Sigmoid colon (tissue), 6 donors: ENCODE measurements at regions not wholly inside any gene's neighbourhood (a gene's known extent, or its start where the extent isn't known, plus 50 kb on each side); places are given as distances from the start of the nearest gene placed in this dataset.

Experiments
- DNase-seq: peaks from one replicate; pipeline ENCODE4 v3.0.0-alpha.2; 2019
- H3K27ac ChIP-seq, 4 donors: fragments of 200-600 bp; sonication (generic); one replicate each; pipeline ENCODE4 v1.5.1; 2016 to 2019; ENCODE audit warnings: mild to moderate bottlenecking in 1 of 4
- H3K27me3 ChIP-seq, 3 donors: fragments of 200-600 bp; sonication (generic); one replicate each; pipeline ENCODE4 v1.5.1; 2019; ENCODE audit warnings: mild to moderate bottlenecking in 1 of 3
- H3K36me3 ChIP-seq, 4 donors: fragments of 200-600 bp; sonication (generic); one replicate each; pipeline ENCODE4 v1.5.1; 2016 to 2019
- H3K4me1 ChIP-seq, 4 donors: fragments of 200-600 bp; sonication (generic); one replicate each; pipeline ENCODE4 v1.5.1; 2017 to 2019
- H3K4me3 ChIP-seq, 4 donors: fragments of 200-600 bp; sonication (generic); one replicate each; pipeline ENCODE4 v1.5.1; 2017 to 2019; ENCODE audit warnings: mild to moderate bottlenecking in 2 of 4, moderate library complexity in 1 of 4
- H3K9me3 ChIP-seq, 4 donors: fragments of 200-600 bp in 3 of 4; sonication (generic) in 3 of 4; one replicate each; pipeline versions ENCODE4 v1.5.1 to v1.6.1; 2013 to 2019
- CTCF ChIP-seq, 4 experiments: fragments of 450-650 bp in 3 of 4; fragments of 200-600 bp in 1 of 4; IDR thresholded peaks; one replicate each; pipeline ENCODE4 v1.5.1; 2016 to 2019; ENCODE audit warnings: antibody characterized with exemption in 4 of 4, mild to moderate bottlenecking in 3 of 4, moderate library complexity in 2 of 4
- EP300 ChIP-seq, 4 donors: sonication (generic); formaldehyde crosslinking; IDR thresholded peaks; one replicate each; pipeline ENCODE4 v1.6.1; 2017; ENCODE audit warnings: antibody characterized with exemption in 4 of 4
- POLR2A ChIP-seq, 2 donors: fragments of 450-650 bp; IDR thresholded peaks; one replicate each; pipeline ENCODE4 v1.6.1; 2016; ENCODE audit warnings: antibody characterized with exemption in 2 of 2, mild to moderate bottlenecking in 2 of 2, moderate library complexity in 2 of 2
- POLR2AphosphoS5 ChIP-seq, 4 donors: sonication (generic); formaldehyde crosslinking; IDR thresholded peaks; one replicate each; pipeline ENCODE4 v1.6.1; 2017; ENCODE audit warnings: antibody characterized with exemption in 4 of 4
- WGBS, 2 donors: extraction: QIAGEN DNeasy Blood & Tissue Kit; methylation state at CpG; one replicate each; pipeline ENCODE4 v1.1.7; 2013; 5-methylcytosine and 5-hydroxymethylcytosine counted together
- intact Hi-C: fragments of 100-400 bp; cut with DNase I; formaldehyde crosslinking; loops from one replicate; pipeline ENCODE4 v1.15.1; 2023
- donor health status: healthy with polysubstance abuse.
- donor health status: healthy.

DNA sequence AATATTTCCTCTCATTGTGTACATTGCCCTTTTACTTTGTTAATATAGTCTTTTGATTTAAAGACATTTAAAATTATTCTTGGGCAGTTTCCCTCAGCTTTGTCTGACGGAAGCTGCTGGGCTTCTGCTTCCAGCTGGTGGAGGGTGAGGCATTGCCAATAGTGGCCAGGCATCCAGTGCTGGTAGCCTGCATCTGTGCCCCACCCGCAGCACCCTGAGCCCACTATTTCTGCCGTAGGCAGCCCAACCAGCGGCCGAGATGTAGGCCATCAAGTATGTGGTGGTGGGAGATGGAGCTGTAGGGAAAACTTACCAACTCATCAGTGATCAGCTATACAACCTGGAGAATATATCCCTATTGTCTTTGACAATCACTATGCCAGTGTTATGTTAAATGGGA, 226.0 kb upstream of the SYNCRIP start:
- intact Hi-C loops: loop anchor here (5.0 kb wide), 1 partner anchor 191 kb away; no protein-coding TSS in a partner anchor
- H3K27me3 ChIP-seq: no peaks in the 10 kb centered on the region
- H3K27ac ChIP-seq: no peak overlapping the region
- H3K4me1 ChIP-seq: peaks cover 0 to 38% (median 32%) of the 10 kb centered on the region in 4 donors
- no peak overlapping the region for H3K4me3 ChIP-seq
- TF ChIP-seq EP300 (IDR thresholded peaks at IDR 0.05) (no peak), POLR2AphosphoS5 (IDR thresholded peaks at IDR 0.05) (no peak), POLR2A (IDR thresholded peaks at IDR 0.05) (no peak), CTCF (IDR thresholded peaks at IDR 0.05) (no peak)
- no peaks in the 10 kb centered on the region for H3K36me3 ChIP-seq
- no peaks in the 10 kb centered on the region for H3K9me3 ChIP-seq
- 88 to 92% methylated on average over 5 of the region's 5 CpGs for WGBS, 2 donors
- no peak for DNase-seq

GRCh38 chr6:85867595-85867994, 224.9 kb upstream of the SYNCRIP start:
- Histone ChIP-seq H3K27ac (peak overlapping the region in 3 of 4 donors; percentile 76 to 85 (median 82)), H3K4me1 (peaks cover 0 to 38% (median 32%) of the 10 kb centered on the region in 4 donors), H3K36me3 (no peaks in the 10 kb centered on the region), H3K27me3 (no peaks in the 10 kb centered on the region), H3K9me3 (no peaks in the 10 kb centered on the region), H3K4me3 (no peak overlapping the region)
- intact Hi-C loops: loop anchor here (5.0 kb wide), 1 partner anchor 190 kb away; no protein-coding TSS in a partner anchor
- no peak for DNase-seq
- TF ChIP-seq EP300 (IDR thresholded peaks at IDR 0.05): no peak
- TF ChIP-seq POLR2AphosphoS5 (IDR thresholded peaks at IDR 0.05): no peak
- TF ChIP-seq CTCF (IDR thresholded peaks at IDR 0.05): no peak

DNA sequence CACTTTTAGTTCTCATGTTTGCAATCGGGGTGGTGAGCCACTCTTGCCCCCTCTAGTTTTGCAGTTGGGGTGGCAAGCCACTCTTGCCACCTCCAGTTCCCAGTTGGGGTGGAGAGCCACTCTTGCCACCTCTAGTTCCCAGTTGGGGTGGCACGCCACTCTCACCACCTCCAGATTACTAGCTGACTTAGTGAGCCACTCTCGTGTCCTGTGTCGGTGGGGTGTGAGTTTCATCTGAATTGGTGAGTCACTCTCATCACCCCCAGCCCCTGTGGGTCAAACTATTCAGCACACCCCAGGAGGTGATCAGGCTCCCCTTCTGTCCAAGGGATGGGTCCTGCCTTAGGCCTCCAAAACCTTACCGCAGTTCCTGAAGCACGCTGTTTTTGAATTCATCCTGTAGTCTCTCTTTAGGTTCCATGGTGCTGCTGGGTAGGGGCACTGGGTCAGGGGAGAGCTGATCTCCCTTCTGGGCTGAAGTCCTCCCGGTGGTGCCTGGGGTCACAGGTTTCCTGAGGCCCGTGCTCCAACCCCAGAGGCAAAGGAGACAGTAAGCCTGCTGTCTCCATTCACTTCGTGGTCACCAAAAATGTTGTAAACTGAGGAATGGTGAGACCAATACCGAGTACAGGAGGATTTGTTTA, 224.2 kb upstream of the SYNCRIP start:
- no peaks in the 10 kb centered on the region for H3K27me3 ChIP-seq
- peak overlapping the region; percentile 71 to 85 (median 79) for H3K27ac ChIP-seq
- TF ChIP-seq POLR2A (IDR thresholded peaks at IDR 0.05) (no peak), EP300 (IDR thresholded peaks at IDR 0.05) (no peak), POLR2AphosphoS5 (IDR thresholded peaks at IDR 0.05) (no peak), CTCF (IDR thresholded peaks at IDR 0.05) (no peak)
- H3K4me1 ChIP-seq: peaks cover 0 to 38% (median 32%) of the 10 kb centered on the region in 4 donors
- no peaks in the 10 kb centered on the region for H3K9me3 ChIP-seq
- no peaks in the 10 kb centered on the region for H3K36me3 ChIP-seq
- whole genome bisulfite sequencing, 2 donors: 82 to 86% methylated on average over 10 of the region's 10 CpGs
- DNase-seq: no peak
- peak overlapping the region in 3 of 4 donors; percentile 45 to 52 (median 51) for H3K4me3 ChIP-seq
- intact Hi-C loops: loop anchor here (5.0 kb wide), 1 partner anchor 190 kb away; no protein-coding TSS in a partner anchor

DNA sequence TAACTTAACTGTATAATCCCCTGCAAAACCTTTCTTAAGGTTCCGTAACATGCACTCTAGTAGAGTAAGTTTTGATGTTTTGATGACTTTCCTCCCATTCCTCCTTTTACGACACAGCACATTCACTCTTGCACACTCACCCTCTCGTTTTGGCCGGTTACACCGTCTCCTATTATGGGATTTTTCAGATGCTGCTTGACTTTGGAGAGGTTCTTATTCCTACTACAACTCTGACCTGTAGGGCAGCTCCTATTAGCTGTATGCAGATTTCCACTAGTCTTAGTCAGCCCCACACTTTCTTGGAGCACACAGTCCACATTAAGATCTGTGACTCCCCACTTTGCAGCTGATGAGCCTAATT, 223.7 kb upstream of the SYNCRIP start:
- DNase-seq: no peak
- peak overlapping the region; percentile 30 to 52 (median 48) for H3K4me3 ChIP-seq
- H3K27ac ChIP-seq: peak overlapping the region; percentile 71 to 85 (median 79)
- H3K4me1 ChIP-seq: peaks cover 0 to 38% (median 32%) of the 10 kb centered on the region in 4 donors
- no peak for TF ChIP-seq EP300 (IDR thresholded peaks at IDR 0.05)
- TF ChIP-seq CTCF (IDR thresholded peaks at IDR 0.05): no peak
- no peak for TF ChIP-seq POLR2AphosphoS5 (IDR thresholded peaks at IDR 0.05)
- no peak for TF ChIP-seq POLR2A (IDR thresholded peaks at IDR 0.05)
- H3K36me3 ChIP-seq: no peaks in the 10 kb centered on the region
- WGBS, 2 donors: 51 to 63% methylated on average over 5 of the region's 5 CpGs
- no peaks in the 10 kb centered on the region for H3K9me3 ChIP-seq
- H3K27me3 ChIP-seq: no peaks in the 10 kb centered on the region
- intact Hi-C loops: loop anchor here (5.0 kb wide), 1 partner anchor 189 kb away; no protein-coding TSS in a partner anchor
